ENCODE measurements at regions not wholly inside any gene's neighbourhood (a gene's known extent, or its start where the extent isn't known, plus 50 kb on each side); places are given as distances from the start of the nearest gene placed in this dataset.

- TF ChIP-seq CTCF (conservative IDR thresholded peaks at IDR 0.05 in 1 of 2, IDR thresholded peaks at IDR 0.05 in 1 of 2; ENCODE audit: extremely low read depth in 1 of 2, insufficient read depth in 1 of 2, low read depth in 1 of 2, low read length in 2 of 2) (no peak), EZH2 (IDR thresholded peaks at IDR 0.05; ENCODE audit: borderline replicate concordance, low read length) (no peak)
These were observed 432.9 kb downstream of the TLE4 start for GRCh38 chr9:80004714-80005113.

Measured in mammary epithelial cell (primary cell).